HepG2 (cell line): ENCODE measurements at regions not wholly inside any gene's neighbourhood (a gene's known extent, or its start where the extent isn't known, plus 50 kb on each side); places are given as distances from the start of the nearest gene placed in this dataset.
A peak's percentile ranks its signal among the peaks of the same experiment; 100 is the strongest.
"Not testable (repeated sequence)": the region's sequence is repeated elsewhere in the genome, so short reads cannot be mapped to it uniquely, and the experiment has no call there.

Experiments
- ATAC-seq: fragments of 200-7000 bp; cut with Tn5 transposase; 3 replicates; pipeline ENCODE4 v1.9.1; 2020; ENCODE audit warnings: mild to moderate bottlenecking, moderate library complexity
- BruUV-seq: library from RNA; stranded (reverse); fragments of 400-500 nt; replicated peaks from 2 replicates; lab custom pipeline; 2021; lab: Mats Ljungman, UMichigan
- CTCF ChIA-PET: fragments of 300-600 bp; formaldehyde crosslinking; extraction: SDS; loops from one replicate; lab custom pipeline; 2021; ENCODE audit warnings: low total read pairs, inconsistent platforms, low intra/inter-chr PET ratio; lab: Yijun Ruan, JAX
- POLR2A ChIA-PET: fragments of 350-600 bp; sonication (Branson Sonifier 250); formaldehyde crosslinking; loops from one replicate; lab custom pipeline; 2020; ENCODE audit warnings: antibody characterized with exemption, inconsistent platforms; lab: Yijun Ruan, JAX
- DNase-seq: peaks from one replicate; pipeline ENCODE4 v3.0.0-alpha.2; 2015; ENCODE audit warnings: low spot score
- FAIRE-seq: peaks from 3 replicates; lab custom pipeline; 2011; peaks lifted over from hg19 to GRCh38; lab: Jason Lieb, UNC
- H2AFZ ChIP-seq: one replicate; pipeline ENCODE4 v1.6.1; 2011; ENCODE audit warnings: low read length, inconsistent platforms
- H3K27ac ChIP-seq: fragments of 300-600 bp; 3 replicates; pipeline ENCODE4 v1.8.0; 2011; ENCODE audit warnings: mixed run types, mild to moderate bottlenecking, mixed read lengths, low read length, inconsistent platforms; ENCODE audit not compliant: insufficient read depth; ENCODE audit errors: extremely low read length
- H3K27me3 ChIP-seq, 2 experiments: fragments of 200-600 bp in 1 of 2; 2 replicates in 1 of 2; 3 replicates in 1 of 2; pipeline versions ENCODE4 v1.6.0 to v1.8.0; 2011; ENCODE audit warnings: low read length in 2 of 2, mild to moderate bottlenecking in 2 of 2, moderate library complexity in 2 of 2, inconsistent platforms in 1 of 2; ENCODE audit not compliant: insufficient read depth in 2 of 2, control insufficient read depth in 1 of 2
- H3K36me3 ChIP-seq, 2 experiments: fragments of 200-600 bp in 1 of 2; replicated peaks in 1 of 2; 2 replicates in 1 of 2; 3 replicates in 1 of 2; pipeline versions ENCODE4 v1.5.1 to v1.8.0; 2011; ENCODE audit warnings: low read length in 2 of 2, inconsistent platforms in 1 of 2; ENCODE audit not compliant: insufficient read depth in 2 of 2, control insufficient read depth in 1 of 2
- H3K4me1 ChIP-seq: 2 replicates; pipeline ENCODE4 v1.5.1; 2012; ENCODE audit warnings: low read length, inconsistent platforms; ENCODE audit not compliant: insufficient read depth
- H3K4me2 ChIP-seq: 2 replicates; pipeline ENCODE4 v1.6.0; 2011; ENCODE audit warnings: low read depth, low read length, inconsistent platforms
- H3K4me3 ChIP-seq, 3 experiments: fragments of 200-600 bp in 1 of 3; sonication (generic), shearing (Covaris generic) in 1 of 3; replicated peaks in 1 of 3; 2 replicates each; pipeline ENCODE4 v1.5.1; 2011 to 2016; ENCODE audit warnings: low read length in 3 of 3, inconsistent platforms in 2 of 3, low read depth in 2 of 3, mild to moderate bottlenecking in 2 of 3, control low read depth in 1 of 3, mixed read lengths in 1 of 3; ENCODE audit not compliant: insufficient read depth in 1 of 3
- H3K79me2 ChIP-seq: one replicate; pipeline ENCODE4 v1.6.1; 2011; ENCODE audit warnings: low read length, inconsistent platforms; ENCODE audit not compliant: insufficient read depth
- H3K9ac ChIP-seq: 2 replicates; pipeline ENCODE4 v1.6.0; 2011; ENCODE audit warnings: mild to moderate bottlenecking, low read depth, low read length, inconsistent platforms; ENCODE audit not compliant: insufficient read depth
- H3K9me3 ChIP-seq: 2 replicates; pipeline ENCODE4 v1.5.1; 2012; ENCODE audit warnings: mild to moderate bottlenecking, low read length
- H4K20me1 ChIP-seq: 2 replicates; pipeline ENCODE4 v1.6.0; 2011; ENCODE audit warnings: inconsistent platforms, mild to moderate bottlenecking, low read length, moderate library complexity; ENCODE audit not compliant: insufficient read depth
- ZFP91 ChIP-seq: sonication (generic); formaldehyde crosslinking; IDR thresholded peaks from 2 replicates; pipeline ENCODE4 v1.9.0; 2022; ENCODE audit warnings: missing genetic modification reagents, mild to moderate bottlenecking, borderline replicate concordance
- ZNF121 ChIP-seq: sonication (generic); formaldehyde crosslinking; IDR thresholded peaks from 2 replicates; pipeline ENCODE4 v1.5.0; 2020; ENCODE audit warnings: mild to moderate bottlenecking, missing genetic modification reagents
- ZNF770 ChIP-seq: sonication (generic); formaldehyde crosslinking; IDR thresholded peaks from 2 replicates; pipeline ENCODE4 v1.5.0; 2020; ENCODE audit warnings: mild to moderate bottlenecking, missing genetic modification reagents
- WGBS: methylation state at CpG from one replicate; pipeline ENCODE4 v1.1.6; 2017; ENCODE audit warnings: low lambda C conversion rate; 5-methylcytosine and 5-hydroxymethylcytosine counted together
- in situ Hi-C: cut with HindIII; loops from 2 replicates; pipeline ENCODE4 v1.10.0; 2017; ENCODE audit warnings: low pct_unique_long_range_greater_than_20kb; ENCODE audit not compliant: extremely low pct_ligation_motif_present
- intact Hi-C: fragments of 100-400 bp; cut with micrococcal nuclease; formaldehyde crosslinking; loops from one replicate; pipeline ENCODE4 v1.10.0; 2022; ENCODE audit not compliant: unreplicated experiment

GRCh38 chr17:72464221-72464620, 343.4 kb downstream of the SOX9 start:
- H3K36me3 ChIP-seq, H3K27me3 ChIP-seq, H3K4me3 ChIP-seq, H3K27ac ChIP-seq, ATAC-seq, FAIRE-seq, CTCF ChIA-PET, intact Hi-C loops, H2AFZ ChIP-seq, H3K4me2 ChIP-seq, H3K9ac ChIP-seq, BruUV-seq, DNase-seq, H4K20me1 ChIP-seq, H3K9me3 ChIP-seq, in situ Hi-C loops: not testable (repeated sequence)
- H3K4me1 ChIP-seq = peaks cover 98% of the 10 kb centered on the region
- TF ChIP-seq ZNF121 (0 out of 2 replicates have a peak, but pooled peaks have one; percentile 28), ZNF770 (CRISPR knock-in tag) (peak; percentile 52; the same call in 1 of the 2 replicates), ZFP91 (0 out of 2 replicates have a peak, but pooled peaks have one; percentile 21)
- POLR2A ChIA-PET = interaction anchor here (1.9 to 4.0 kb wide), 4 partner anchors 12 to 343 kb away, joined by 6 to 60 read pairs (median 18); partner anchors contain the start of gene SOX9
- 100% methylated on average over 5 of the region's 5 CpGs for WGBS
- H3K79me2 ChIP-seq = peaks cover 94% of the 10 kb centered on the region
